Cardiac muscle cell (in vitro differentiated cells and primary cell): ENCODE measurements at regions not wholly inside any gene's neighbourhood (a gene's known extent, or its start where the extent isn't known, plus 50 kb on each side); places are given as distances from the start of the nearest gene placed in this dataset.
"Not testable (repeated sequence)": the region's sequence is repeated elsewhere in the genome, so short reads cannot be mapped to it uniquely, and the experiment has no call there.

ENCODE experiments used
- DNase-seq, 2 donors: peaks; one replicate each; pipeline versions ENCODE4 v3.0.0 to v3.0.0-alpha.2; 2010 to 2017; ENCODE audit warnings: low read depth in 1 of 2, low spot score in 1 of 2
- H3K27ac ChIP-seq: fragments of 200-600 bp; sonication (generic); 2 replicates; pipeline ENCODE4 v1.5.1; 2016
- H3K27me3 ChIP-seq: fragments of 200-600 bp; sonication (generic); 2 replicates; pipeline ENCODE4 v1.6.0; 2016; ENCODE audit warnings: control low read depth
- H3K36me3 ChIP-seq: fragments of 200-600 bp; sonication (generic); 2 replicates; pipeline ENCODE4 v1.5.1; 2016; ENCODE audit warnings: control low read depth
- H3K4me1 ChIP-seq: fragments of 200-600 bp; sonication (generic); 2 replicates; pipeline ENCODE4 v1.8.1; 2017; ENCODE audit warnings: low read depth, mild to moderate bottlenecking, mixed run types
- H3K4me3 ChIP-seq: fragments of 200-600 bp; sonication (generic); 2 replicates; pipeline ENCODE4 v1.5.1; 2016; ENCODE audit warnings: mild to moderate bottlenecking
- H3K9me3 ChIP-seq: fragments of 200-600 bp; sonication (generic); 2 replicates; pipeline ENCODE4 v1.5.1; 2017; ENCODE audit warnings: low read depth, mild to moderate bottlenecking, control low read depth
- CTCF ChIP-seq: IDR thresholded peaks from 2 replicates; pipeline ENCODE4 v1.5.1; 2012; ENCODE audit warnings: low read depth, mild to moderate bottlenecking, low read length

- no peak for DNase-seq
Measured at GRCh38 chrX:30144221-30144620, 71.1 kb upstream of the MAGEB2 start.

GRCh38 chrX:30144971-30145731 is 70.2 kb upstream of the MAGEB2 start:
- H3K27ac ChIP-seq, result no peak overlapping the region
- no peaks in the 10 kb centered on the region for H3K36me3 ChIP-seq
- H3K4me1 ChIP-seq, result no peaks in the 10 kb centered on the region
- DNase-seq, result no peak
- TF ChIP-seq CTCF, result no peak
- no peaks in the 10 kb centered on the region for H3K9me3 ChIP-seq
- no peak overlapping the region for H3K4me3 ChIP-seq
- no peaks in the 10 kb centered on the region for H3K27me3 ChIP-seq

More at GRCh38 chrX:30144221-30144620, 71.1 kb upstream of the MAGEB2 start:
- Histone ChIP-seq H3K36me3 (no peaks in the 10 kb centered on the region), H3K9me3 (no peaks in the 10 kb centered on the region), H3K27ac (no peak overlapping the region), H3K4me3 (no peak overlapping the region), H3K4me1 (no peaks in the 10 kb centered on the region), H3K27me3 (no peaks in the 10 kb centered on the region)
- TF ChIP-seq CTCF, result no peak

- H3K27ac ChIP-seq, result no peak overlapping the region
- TF ChIP-seq CTCF, result no peak
Measured at GRCh38 chrX:30147996-30148643, 67.2 kb upstream of the MAGEB2 start.

GRCh38 chrX:30149206-30149605 is 66.2 kb upstream of the MAGEB2 start:
- not testable (repeated sequence) for H3K27me3 ChIP-seq, DNase-seq, H3K9me3 ChIP-seq, H3K4me3 ChIP-seq, H3K36me3 ChIP-seq, H3K27ac ChIP-seq
- H3K4me1 ChIP-seq, result peaks cover 11% of the 10 kb centered on the region

More at GRCh38 chrX:30147996-30148643, 67.2 kb upstream of the MAGEB2 start:
- Histone ChIP-seq H3K36me3 (no peaks in the 10 kb centered on the region), H3K4me1 (peaks cover 6% of the 10 kb centered on the region), H3K4me3 (no peak overlapping the region), H3K27me3 (no peaks in the 10 kb centered on the region), H3K9me3 (no peaks in the 10 kb centered on the region)
- no peak for DNase-seq

GRCh38 chrX:30150196-30150895 is 65.0 kb upstream of the MAGEB2 start:
- Histone ChIP-seq H3K36me3 (no peaks in the 10 kb centered on the region), H3K4me3 (no peak overlapping the region), H3K27ac (no peak overlapping the region), H3K9me3 (no peaks in the 10 kb centered on the region), H3K4me1 (peaks cover 11% of the 10 kb centered on the region), H3K27me3 (no peaks in the 10 kb centered on the region)
- DNase-seq, result no peak
- no peak for TF ChIP-seq CTCF

GRCh38 chrX:30151964-30152363 is 63.4 kb upstream of the MAGEB2 start:
- no peaks in the 10 kb centered on the region for H3K27me3 ChIP-seq
- no peak for TF ChIP-seq CTCF
- no peaks in the 10 kb centered on the region for H3K9me3 ChIP-seq
- H3K36me3 ChIP-seq, result no peaks in the 10 kb centered on the region
- peaks cover 11% of the 10 kb centered on the region for H3K4me1 ChIP-seq
- peak in 1 of 2 donors; percentile 45 for DNase-seq
- no peak overlapping the region for H3K4me3 ChIP-seq
- H3K27ac ChIP-seq, result no peak overlapping the region
